ENCODE measurements at regions not wholly inside any gene's neighbourhood (a gene's known extent, or its start where the extent isn't known, plus 50 kb on each side); places are given as distances from the start of the nearest gene placed in this dataset.

DNA sequence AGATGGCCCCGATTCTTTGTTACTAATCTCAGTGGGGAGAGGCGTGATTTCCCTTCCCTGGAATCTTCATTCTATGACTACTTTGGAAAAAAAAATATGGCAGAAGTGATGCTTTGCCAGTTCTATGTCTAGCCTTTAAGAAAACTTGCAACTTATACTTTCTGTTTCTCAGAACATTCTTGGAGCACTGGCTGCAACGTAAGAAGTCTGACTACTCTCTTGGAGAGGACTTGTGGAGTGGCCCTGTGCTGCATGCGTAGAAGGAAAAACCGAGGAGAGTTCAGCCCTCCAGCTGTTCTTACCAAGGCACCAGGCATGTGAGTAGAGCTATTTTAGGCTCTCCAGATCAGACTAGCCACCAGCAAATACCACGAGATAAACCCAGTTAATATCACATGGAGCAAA lies 77.6 kb upstream of the STXBP5 start:
- TF ChIP-seq, protein P1, sequence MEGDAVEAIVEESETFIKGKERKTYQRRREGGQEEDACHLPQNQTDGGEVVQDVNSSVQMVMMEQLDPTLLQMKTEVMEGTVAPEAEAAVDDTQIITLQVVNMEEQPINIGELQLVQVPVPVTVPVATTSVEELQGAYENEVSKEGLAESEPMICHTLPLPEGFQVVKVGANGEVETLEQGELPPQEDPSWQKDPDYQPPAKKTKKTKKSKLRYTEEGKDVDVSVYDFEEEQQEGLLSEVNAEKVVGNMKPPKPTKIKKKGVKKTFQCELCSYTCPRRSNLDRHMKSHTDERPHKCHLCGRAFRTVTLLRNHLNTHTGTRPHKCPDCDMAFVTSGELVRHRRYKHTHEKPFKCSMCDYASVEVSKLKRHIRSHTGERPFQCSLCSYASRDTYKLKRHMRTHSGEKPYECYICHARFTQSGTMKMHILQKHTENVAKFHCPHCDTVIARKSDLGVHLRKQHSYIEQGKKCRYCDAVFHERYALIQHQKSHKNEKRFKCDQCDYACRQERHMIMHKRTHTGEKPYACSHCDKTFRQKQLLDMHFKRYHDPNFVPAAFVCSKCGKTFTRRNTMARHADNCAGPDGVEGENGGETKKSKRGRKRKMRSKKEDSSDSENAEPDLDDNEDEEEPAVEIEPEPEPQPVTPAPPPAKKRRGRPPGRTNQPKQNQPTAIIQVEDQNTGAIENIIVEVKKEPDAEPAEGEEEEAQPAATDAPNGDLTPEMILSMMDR (IDR thresholded peaks at IDR 0.05) = no peak
- no peak for TF ChIP-seq POLR2A (IDR thresholded peaks at IDR 0.05)
